ENCODE measurements at regions not wholly inside any gene's neighbourhood (a gene's known extent, or its start where the extent isn't known, plus 50 kb on each side); places are given as distances from the start of the nearest gene placed in this dataset.

- no peak for DNase-seq
Observed at GRCh38 chr15:38862099-38862498, 297.5 kb upstream of the RASGRP1 start.

- DNase-seq, result no peak
Observed at GRCh38 chr15:38863381-38863780, 298.8 kb upstream of the RASGRP1 start.

GRCh38 chr15:38864122-38864521 is 299.5 kb upstream of the RASGRP1 start:
- peak in 1 of 5 experiments; percentile 4 for DNase-seq

GRCh38 chr15:38864827-38865581 is 300.4 kb upstream of the RASGRP1 start:
- no peak for DNase-seq

GRCh38 chr15:38867556-38867955 is 302.9 kb upstream of the RASGRP1 start:
- DNase-seq, result no peak

- DNase-seq, result no peak
Observed at GRCh38 chr15:38868326-38869114, 303.9 kb upstream of the RASGRP1 start.

GRCh38 chr15:38871638-38872037 is 307.0 kb upstream of the RASGRP1 start:
- DNase-seq, result no peak

GRCh38 chr15:38872732-38873131 is 308.1 kb upstream of the RASGRP1 start:
- DNase-seq, result no peak

- DNase-seq, result no peak
Observed at GRCh38 chr15:38873158-38873557, 308.5 kb upstream of the RASGRP1 start.

GRCh38 chr15:38874464-38874863 is 309.9 kb upstream of the RASGRP1 start:
- DNase-seq, result no peak

GRCh38 chr15:38876211-38876610 is 311.6 kb upstream of the RASGRP1 start:
- no peak for DNase-seq

- DNase-seq, result no peak
Observed at GRCh38 chr15:38876621-38877020, 312.0 kb upstream of the RASGRP1 start.

- DNase-seq, result no peak
Observed at GRCh38 chr15:38877471-38877870, 312.9 kb upstream of the RASGRP1 start.

GRCh38 chr15:38878026-38878425 is 313.4 kb upstream of the RASGRP1 start:
- no peak for DNase-seq

GRCh38 chr15:38878926-38879325 is 314.3 kb upstream of the RASGRP1 start:
- no peak for DNase-seq

- no peak for DNase-seq
Observed at GRCh38 chr15:38879909-38880471, 315.4 kb upstream of the RASGRP1 start.

GRCh38 chr15:38882221-38882620 is 317.6 kb upstream of the RASGRP1 start:
- no peak for DNase-seq

GRCh38 chr15:38883987-38884386 is 319.4 kb upstream of the RASGRP1 start:
- peak in 1 of 5 experiments; percentile 15 for DNase-seq

GRCh38 chr15:38885001-38885400 is 320.4 kb upstream of the RASGRP1 start:
- DNase-seq, result no peak

- DNase-seq, result no peak
Observed at GRCh38 chr15:38885471-38885952, 320.9 kb upstream of the RASGRP1 start.

GRCh38 chr15:38886315-38887163 is 321.9 kb upstream of the RASGRP1 start:
- no peak for DNase-seq

GRCh38 chr15:38888701-38889221 is 324.1 kb upstream of the RASGRP1 start:
- DNase-seq, result no peak

Data from T-helper 2 cell (primary cell).